Tibial nerve (tissue), 4 donors: ENCODE measurements at regions not wholly inside any gene's neighbourhood (a gene's known extent, or its start where the extent isn't known, plus 50 kb on each side); places are given as distances from the start of the nearest gene placed in this dataset.

Experiments used
- CTCF ChIP-seq, 5 experiments: fragments of 200-600 bp in 3 of 5; fragments of 450-650 bp in 2 of 5; sonication (generic) in 3 of 5; IDR thresholded peaks; one replicate each; pipeline ENCODE4 v1.5.1; 2016 to 2019; ENCODE audit warnings: antibody characterized with exemption in 5 of 5, mild to moderate bottlenecking in 3 of 5, moderate library complexity in 2 of 5
- EP300 ChIP-seq, 2 donors: sonication (generic); formaldehyde crosslinking; IDR thresholded peaks; one replicate each; pipeline ENCODE4 v1.6.1; 2017; ENCODE audit warnings: antibody characterized with exemption in 2 of 2, mild to moderate bottlenecking in 1 of 2

GRCh38 chr5:158159621-158160020, 300.7 kb upstream of the CLINT1 start:
- no peak for TF ChIP-seq CTCF (IDR thresholded peaks at IDR 0.05)
- TF ChIP-seq EP300 (IDR thresholded peaks at IDR 0.05), result no peak
